ENCODE measurements at regions not wholly inside any gene's neighbourhood (a gene's known extent, or its start where the extent isn't known, plus 50 kb on each side); places are given as distances from the start of the nearest gene placed in this dataset.

- no peak overlapping the region for H3K27ac ChIP-seq (ENCODE audit: low read depth in 1 of 2, low read length in 2 of 2)
- ATAC-seq (ENCODE audit: poor library complexity) = no peak
- H3K4me1 ChIP-seq (ENCODE audit: insufficient read depth, low read length) = peaks cover 4% of the 10 kb centered on the region
- DNase-seq = peak in 1 of 14 experiments; percentile 10
- H3K4me3 ChIP-seq (ENCODE audit: low read length) = no peak overlapping the region
- peaks cover 12% of the 10 kb centered on the region for H3K4me1 Mint-ChIP-seq (ENCODE audit: low read depth)
- no peak overlapping the region for H3K4me3 Mint-ChIP-seq
- CTCF ChIA-PET = no interaction called here
- H3K9me3 Mint-ChIP-seq = peaks cover 7% of the 10 kb centered on the region
- peaks cover 4 to 11% of the 10 kb centered on the region in 2 experiments for H3K9me3 ChIP-seq (ENCODE audit: control insufficient read depth in 1 of 2, insufficient read depth in 1 of 2, low read length in 2 of 2)
- H3K27me3 Mint-ChIP-seq = peaks cover 83% of the 10 kb centered on the region
- H3K36me3 ChIP-seq (ENCODE audit: insufficient read depth, low read length) = no peaks in the 10 kb centered on the region
- intact Hi-C loops (cut with DNase I, micrococcal nuclease) = no loop called here
- POLR2A ChIA-PET = no interaction called here
- no peak for TF ChIP-seq CTCF (IDR thresholded peaks at IDR 0.05)
- H3K27ac Mint-ChIP-seq = no peak overlapping the region
- H3K36me3 Mint-ChIP-seq (ENCODE audit: low read depth) = no peaks in the 10 kb centered on the region
- peaks cover 24 to 61% of the 10 kb centered on the region in 2 experiments for H3K27me3 ChIP-seq (ENCODE audit: control insufficient read depth in 1 of 2, insufficient read depth in 2 of 2, low read length in 2 of 2)
Observed at GRCh38 chr4:183797445-183798300, 107.4 kb upstream of the STOX2 start.

GRCh38 chr4:183798301-183799253, 106.5 kb upstream of the STOX2 start:
- POLR2A ChIA-PET = no interaction called here
- H3K27ac Mint-ChIP-seq = no peak overlapping the region
- intact Hi-C loops (cut with DNase I, micrococcal nuclease) = no loop called here
- H3K36me3 ChIP-seq (ENCODE audit: insufficient read depth, low read length) = no peaks in the 10 kb centered on the region
- peak overlapping the region; percentile 81 for H3K4me3 Mint-ChIP-seq
- H3K9me3 ChIP-seq (ENCODE audit: control insufficient read depth in 1 of 2, insufficient read depth in 1 of 2, low read length in 2 of 2) = peaks cover 2 to 4% of the 10 kb centered on the region in 2 experiments
- H3K36me3 Mint-ChIP-seq (ENCODE audit: low read depth) = no peaks in the 10 kb centered on the region
- H3K27me3 ChIP-seq (ENCODE audit: control insufficient read depth in 1 of 2, insufficient read depth in 2 of 2, low read length in 2 of 2) = peaks cover 24 to 56% of the 10 kb centered on the region in 2 experiments
- H3K4me3 ChIP-seq (ENCODE audit: low read length) = no peak overlapping the region
- H3K9me3 Mint-ChIP-seq = peaks cover 4% of the 10 kb centered on the region
- H3K27me3 Mint-ChIP-seq = peaks cover 79% of the 10 kb centered on the region
- H3K27ac ChIP-seq (ENCODE audit: low read depth in 1 of 2, low read length in 2 of 2) = no peak overlapping the region
- no peak for TF ChIP-seq CTCF (IDR thresholded peaks at IDR 0.05)
- H3K4me1 Mint-ChIP-seq (ENCODE audit: low read depth) = peaks cover 12% of the 10 kb centered on the region
- H3K4me1 ChIP-seq (ENCODE audit: insufficient read depth, low read length) = peaks cover 4% of the 10 kb centered on the region
- DNase-seq = peak in 1 of 14 experiments; percentile 13
- peak; percentile 62 for ATAC-seq (ENCODE audit: poor library complexity)
- CTCF ChIA-PET = no interaction called here

GRCh38 chr4:183801457-183802165, 103.5 kb upstream of the STOX2 start:
- ChIA-PET POLR2A (no interaction called here), CTCF (no interaction called here)
- DNase-seq (no peak), ATAC-seq (ENCODE audit: poor library complexity) (no peak)
- H3K27ac ChIP-seq (ENCODE audit: low read depth in 1 of 2, low read length in 2 of 2) = no peak overlapping the region
- Mint-ChIP-seq H3K9me3 (no peaks in the 10 kb centered on the region), H3K4me1 (ENCODE audit: low read depth) (peaks cover 11% of the 10 kb centered on the region), H3K36me3 (ENCODE audit: low read depth) (no peaks in the 10 kb centered on the region), H3K4me3 (no peak overlapping the region), H3K27me3 (peaks cover 55% of the 10 kb centered on the region), H3K27ac (no peak overlapping the region)
- peaks cover 7 to 39% of the 10 kb centered on the region in 2 experiments for H3K27me3 ChIP-seq (ENCODE audit: control insufficient read depth in 1 of 2, insufficient read depth in 2 of 2, low read length in 2 of 2)
- intact Hi-C loops (cut with DNase I, micrococcal nuclease) = no loop called here
- no peaks in the 10 kb centered on the region for H3K9me3 ChIP-seq (ENCODE audit: control insufficient read depth in 1 of 2, insufficient read depth in 1 of 2, low read length in 2 of 2)
- H3K4me1 ChIP-seq (ENCODE audit: insufficient read depth, low read length) = peaks cover 4% of the 10 kb centered on the region
- no peak for TF ChIP-seq CTCF (IDR thresholded peaks at IDR 0.05)
- no peak overlapping the region for H3K4me3 ChIP-seq (ENCODE audit: low read length)
- H3K36me3 ChIP-seq (ENCODE audit: insufficient read depth, low read length) = no peaks in the 10 kb centered on the region

All from CD4-positive, alpha-beta T cell (primary cell).